ENCODE measurements at regions not wholly inside any gene's neighbourhood (a gene's known extent, or its start where the extent isn't known, plus 50 kb on each side); places are given as distances from the start of the nearest gene placed in this dataset.

DNA sequence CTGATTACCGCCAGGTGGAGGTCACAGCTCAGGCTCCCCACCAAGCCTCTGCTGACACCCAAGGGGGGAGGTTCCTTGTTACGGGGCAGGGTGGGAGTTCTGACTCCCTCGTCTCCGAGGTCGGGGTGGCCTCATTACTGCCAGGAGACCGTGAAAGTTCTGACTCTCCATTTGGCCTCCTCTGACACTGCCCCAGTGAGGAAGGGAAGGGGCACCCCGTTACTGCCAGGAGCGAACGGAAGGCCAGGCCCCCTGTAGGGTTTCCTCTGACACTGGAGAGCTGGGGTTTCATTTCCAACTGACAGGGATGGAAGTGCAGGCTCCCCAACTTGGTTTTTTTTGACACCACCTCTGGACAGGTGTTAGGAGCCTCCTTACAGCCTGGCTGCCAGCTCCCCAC is 138.1 kb upstream of the EEPD1 start:
- no peak for TF ChIP-seq GATA3 (IDR thresholded peaks at IDR 0.05; ENCODE audit: low read depth, low read length)
- TF ChIP-seq GATA2 (IDR thresholded peaks at IDR 0.05; ENCODE audit: low read depth, low read length), result no peak
